ENCODE measurements at regions not wholly inside any gene's neighbourhood (a gene's known extent, or its start where the extent isn't known, plus 50 kb on each side); places are given as distances from the start of the nearest gene placed in this dataset.

DNA sequence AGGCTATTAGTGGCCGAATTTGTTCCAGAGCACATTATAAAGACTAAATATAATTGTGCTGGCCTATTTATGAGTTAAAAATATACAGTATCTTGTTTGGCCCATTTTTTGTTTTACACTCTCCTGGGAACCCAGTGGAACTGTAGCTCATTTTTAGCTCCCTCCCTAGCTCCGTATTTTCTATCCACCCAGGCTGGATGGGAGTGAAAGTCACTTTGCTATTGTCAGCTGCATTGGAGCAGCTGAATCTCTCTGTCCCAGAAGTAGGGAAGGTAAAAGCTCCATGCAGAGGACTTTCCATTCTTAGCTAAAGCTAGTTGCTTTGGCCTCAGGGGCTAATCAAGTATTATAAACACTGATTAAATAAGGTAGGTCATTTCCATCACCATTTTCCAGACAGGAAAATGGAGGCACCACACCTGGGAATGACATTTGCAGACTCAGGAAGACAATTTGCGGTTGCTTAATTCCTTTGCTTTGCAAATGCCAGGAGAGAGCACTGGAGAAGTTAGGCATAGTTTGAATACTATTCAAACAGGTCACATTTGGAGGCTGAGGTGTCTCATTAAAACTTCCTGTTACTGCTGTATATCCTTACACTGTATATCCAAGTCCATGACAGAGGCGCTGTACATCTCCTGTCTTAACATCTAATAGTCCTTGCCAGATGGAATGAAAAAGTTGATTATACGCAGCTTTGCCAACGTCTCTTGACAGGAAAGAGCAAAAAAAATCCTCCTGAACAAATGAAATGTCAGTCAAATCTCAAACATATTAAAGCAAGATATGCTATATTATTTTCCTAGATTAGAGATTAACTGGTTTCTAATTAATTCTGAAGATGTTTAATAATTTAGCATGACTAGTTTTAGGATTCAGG lies 338.1 kb upstream of the KIRREL3 start:
- in situ Hi-C loops (cut with MboI; ENCODE audit: low pct_unique_long_range_greater_than_20kb, low sequenced_read_pairs), result no loop called here
- DNase-seq, result no peak

DNA sequence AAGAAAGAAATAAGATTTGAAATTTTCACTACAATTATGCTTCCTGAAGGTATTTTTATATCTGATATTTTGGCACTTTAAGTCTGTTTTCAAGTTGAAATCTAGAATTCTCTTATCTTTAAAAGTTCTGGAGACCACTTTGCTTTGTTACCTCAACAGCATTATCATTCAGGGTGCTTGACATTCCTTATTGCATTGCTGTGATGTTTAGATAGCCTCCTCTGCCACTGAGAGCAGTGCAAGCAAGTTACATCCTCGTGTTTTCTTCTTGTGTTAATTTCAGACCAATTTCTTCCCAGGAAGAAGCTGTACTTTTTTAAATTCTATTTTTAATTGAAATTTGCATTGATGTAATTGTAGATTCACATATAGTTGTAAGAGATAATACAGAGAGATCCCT lies 333.9 kb upstream of the KIRREL3 start:
- in situ Hi-C loops (cut with MboI; ENCODE audit: low pct_unique_long_range_greater_than_20kb, low sequenced_read_pairs), result no loop called here
- no peak for DNase-seq

DNA sequence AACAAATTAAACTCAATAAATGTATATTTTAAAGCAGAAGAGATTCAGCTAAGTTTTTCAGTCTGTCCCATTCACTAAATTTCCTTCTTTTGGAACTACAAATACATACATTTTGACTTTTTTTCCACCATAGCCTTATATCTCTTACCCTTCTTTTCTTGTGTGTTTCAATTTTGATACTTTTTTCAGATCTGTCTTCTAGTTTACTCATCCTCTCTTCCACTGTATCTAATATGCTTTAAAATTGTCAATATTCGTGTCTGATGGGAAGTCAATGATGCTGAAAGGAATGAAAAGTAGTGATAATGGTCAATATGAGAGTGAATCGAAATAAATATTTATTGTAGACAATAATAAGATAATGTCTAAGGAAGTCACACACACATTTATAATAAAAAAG lies 332.3 kb upstream of the KIRREL3 start:
- DNase-seq, result no peak
- in situ Hi-C loops (cut with MboI; ENCODE audit: low pct_unique_long_range_greater_than_20kb, low sequenced_read_pairs), result no loop called here

DNA sequence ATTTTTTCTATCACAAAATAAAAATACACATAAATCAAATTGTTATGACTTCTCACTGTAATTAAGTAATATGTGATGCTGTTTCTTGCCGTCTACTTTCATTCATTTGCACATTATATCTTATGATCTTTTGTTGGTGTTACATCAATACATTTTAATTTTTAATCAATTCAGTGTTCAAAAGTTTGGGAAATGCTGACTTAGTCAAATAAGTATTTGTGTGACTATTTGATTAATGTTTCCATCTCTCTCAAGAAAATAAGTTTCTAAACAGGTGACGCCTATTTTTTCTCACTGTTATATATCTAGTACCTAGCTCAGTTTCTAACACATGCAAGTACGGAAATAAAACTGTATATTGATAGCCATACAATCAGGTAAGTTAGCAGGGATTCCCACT lies 329.5 kb upstream of the KIRREL3 start:
- in situ Hi-C loops (cut with MboI; ENCODE audit: low pct_unique_long_range_greater_than_20kb, low sequenced_read_pairs), result no loop called here
- DNase-seq, result no peak

DNA sequence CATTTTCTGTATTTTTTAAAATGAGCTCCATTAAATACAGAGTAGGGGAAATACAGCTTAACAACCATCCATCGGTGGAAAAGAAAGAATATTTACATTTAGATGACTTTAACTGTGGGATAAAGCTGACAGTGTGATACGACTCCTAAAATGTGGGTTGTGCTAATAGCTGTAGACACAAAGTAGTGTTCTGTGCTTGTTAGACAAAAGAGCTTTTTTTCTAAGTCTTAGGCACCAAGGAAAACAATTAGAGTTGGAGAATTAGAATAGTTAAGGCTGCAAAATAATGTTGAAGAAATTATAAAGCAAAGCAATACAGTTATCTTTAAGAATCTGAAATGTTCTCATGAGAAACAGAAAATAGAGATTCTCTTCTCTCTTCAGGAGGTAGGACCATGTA lies 307.7 kb upstream of the KIRREL3 start:
- in situ Hi-C loops (cut with MboI; ENCODE audit: low pct_unique_long_range_greater_than_20kb, low sequenced_read_pairs), result no loop called here
- DNase-seq, result no peak

DNA sequence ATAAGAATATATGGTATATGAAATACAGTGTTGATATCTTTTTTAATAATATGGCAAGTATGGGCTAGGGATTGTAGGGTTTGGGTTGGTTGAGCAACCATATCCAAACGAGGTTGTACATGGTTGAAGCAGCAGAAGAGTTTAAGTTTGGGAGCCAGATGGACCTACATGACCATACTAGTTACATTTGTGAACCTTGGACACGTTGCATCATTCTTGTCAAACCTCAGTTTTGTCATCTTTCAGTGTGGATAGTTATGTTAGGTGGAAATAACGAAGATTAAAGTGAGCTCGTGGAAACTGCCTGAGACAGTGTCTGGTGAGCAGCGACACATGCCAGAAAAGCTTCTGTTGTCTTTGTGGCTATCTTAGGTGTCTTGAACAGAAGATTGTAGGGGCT lies 307.1 kb upstream of the KIRREL3 start:
- DNase-seq, result no peak
- in situ Hi-C loops (cut with MboI; ENCODE audit: low pct_unique_long_range_greater_than_20kb, low sequenced_read_pairs), result no loop called here

DNA sequence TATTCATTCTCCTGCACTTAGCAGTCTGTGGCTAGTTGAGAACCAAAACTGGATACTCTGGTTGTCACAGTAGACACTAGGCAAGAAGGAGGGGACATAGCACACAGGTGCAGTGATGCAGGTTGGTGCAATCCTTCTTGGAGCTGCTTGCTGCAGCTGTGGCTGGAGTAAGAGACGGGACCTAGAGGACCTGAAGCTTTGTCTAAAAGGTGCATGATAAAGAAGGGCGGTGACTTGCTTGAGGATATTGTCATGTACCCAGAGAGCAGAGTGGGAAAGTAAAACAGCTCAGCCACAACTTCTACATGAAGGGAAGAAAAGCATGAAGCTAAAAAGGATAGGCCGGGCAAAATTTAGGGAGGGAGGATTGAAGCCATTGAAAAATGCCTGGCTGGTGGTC lies 304.1 kb upstream of the KIRREL3 start:
- in situ Hi-C loops (cut with MboI; ENCODE audit: low pct_unique_long_range_greater_than_20kb, low sequenced_read_pairs), result no loop called here
- no peak for DNase-seq

DNA sequence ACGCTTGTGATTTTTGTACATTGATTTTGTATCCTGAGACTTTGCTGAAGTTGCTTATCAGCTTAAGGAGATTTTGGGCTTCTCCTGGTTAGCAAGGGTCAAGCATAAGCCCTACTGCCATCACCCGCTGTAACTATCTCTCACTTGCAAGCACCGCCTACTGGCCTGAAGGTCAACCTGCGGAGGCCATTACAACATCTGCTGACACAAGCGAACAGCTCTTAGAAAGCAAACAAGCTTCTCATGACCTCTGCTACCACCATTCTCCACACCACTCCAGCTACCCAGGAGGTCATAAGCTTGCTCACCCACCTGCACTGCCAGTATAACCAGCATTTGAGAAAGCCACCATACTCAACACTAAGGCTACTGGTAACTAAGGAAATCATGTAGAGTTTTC lies 288.4 kb upstream of the KIRREL3 start:
- in situ Hi-C loops (cut with MboI; ENCODE audit: low pct_unique_long_range_greater_than_20kb, low sequenced_read_pairs), result no loop called here
- no peak for DNase-seq

DNA sequence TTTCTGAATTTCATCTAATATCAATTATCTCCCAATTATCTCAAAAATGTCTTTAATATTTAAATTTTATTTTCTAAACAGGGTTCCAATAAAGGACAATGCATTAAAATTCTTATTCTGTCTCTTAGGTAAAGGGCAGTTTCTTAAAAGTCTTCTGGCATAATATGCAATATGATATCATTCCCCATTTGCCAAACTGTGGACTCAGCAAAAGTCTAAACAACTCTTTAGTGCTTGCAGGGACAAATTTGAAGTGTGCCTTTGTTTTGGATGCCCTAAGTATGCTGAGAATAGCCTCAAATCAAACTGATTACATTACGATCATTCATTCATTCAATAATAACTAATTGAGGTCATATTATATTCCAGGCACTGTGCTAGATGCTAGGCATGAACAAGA lies 281.0 kb upstream of the KIRREL3 start:
- in situ Hi-C loops (cut with MboI; ENCODE audit: low pct_unique_long_range_greater_than_20kb, low sequenced_read_pairs), result no loop called here
- no peak for DNase-seq

DNA sequence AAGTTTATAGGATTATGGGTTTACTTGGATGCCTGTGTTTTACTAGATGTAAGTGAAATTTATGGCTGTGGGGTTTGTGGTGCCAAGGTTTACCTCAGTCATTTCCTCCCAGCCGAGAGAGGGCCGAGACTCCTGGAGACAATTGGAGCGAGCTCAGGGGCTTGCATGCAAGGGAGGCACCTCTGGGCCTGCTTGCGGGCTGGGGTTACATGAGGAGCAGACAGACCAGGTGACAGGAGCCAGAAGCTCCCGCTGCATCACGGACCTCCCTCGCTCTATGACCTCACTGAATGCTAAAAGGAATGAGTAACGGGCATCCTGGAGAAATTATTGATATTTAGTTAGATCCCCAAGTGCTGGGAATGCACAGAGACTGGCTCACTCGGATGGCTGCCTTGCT lies 275.2 kb upstream of the KIRREL3 start:
- DNase-seq, result no peak
- in situ Hi-C loops (cut with MboI; ENCODE audit: low pct_unique_long_range_greater_than_20kb, low sequenced_read_pairs), result no loop called here

DNA sequence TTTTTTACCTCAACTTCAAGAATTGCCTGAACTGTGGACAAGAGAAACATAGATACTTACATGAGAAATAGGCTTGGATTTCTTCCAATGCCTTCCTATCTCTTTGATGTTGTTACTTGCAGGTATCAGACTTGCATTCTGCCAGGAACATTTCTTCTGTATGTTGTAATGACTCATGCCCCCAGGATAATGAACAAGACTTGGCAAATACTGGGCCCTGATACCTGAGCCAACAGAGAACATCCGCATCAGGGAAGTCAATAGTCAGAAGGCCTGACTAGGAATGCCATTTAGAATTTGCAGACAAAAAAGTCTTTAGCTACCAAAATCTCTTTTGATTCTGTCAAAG lies 273.7 kb upstream of the KIRREL3 start:
- no peak for DNase-seq
- in situ Hi-C loops (cut with MboI; ENCODE audit: low pct_unique_long_range_greater_than_20kb, low sequenced_read_pairs), result no loop called here

DNA sequence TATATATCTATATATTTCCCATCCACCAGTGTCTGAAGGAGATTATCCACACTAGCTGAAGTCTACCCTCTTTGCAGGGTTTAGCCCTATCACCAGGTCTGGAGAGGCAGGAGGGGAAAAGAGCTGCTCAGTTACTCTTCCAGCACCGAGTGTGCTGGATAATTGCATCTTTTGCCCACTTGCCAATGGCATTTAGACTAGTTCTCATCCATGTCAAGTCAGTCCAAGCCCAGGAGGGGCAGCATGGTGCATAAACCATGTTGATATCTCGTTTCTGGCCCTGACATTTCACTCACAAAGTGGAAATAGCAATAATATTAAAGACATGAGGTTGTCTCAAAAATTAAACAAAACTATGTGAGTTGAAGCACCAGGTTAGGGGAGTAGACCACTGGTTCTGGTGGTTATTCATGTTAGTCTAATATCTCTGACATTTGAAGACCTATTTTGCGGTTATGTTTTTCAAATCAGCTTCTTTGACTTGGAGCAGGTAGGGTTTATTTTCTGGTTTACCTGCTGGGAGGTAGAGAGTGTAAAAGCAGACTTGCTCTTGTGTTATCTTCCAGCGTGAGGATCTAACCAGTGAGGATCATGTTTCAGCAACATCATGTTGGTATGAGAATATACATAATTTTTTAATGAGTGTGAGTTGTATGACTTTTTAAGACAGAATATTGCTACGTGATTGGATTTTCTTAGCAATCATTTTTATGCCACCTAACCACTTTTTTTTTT lies 273.2 kb upstream of the KIRREL3 start:
- DNase-seq, result no peak
- in situ Hi-C loops (cut with MboI; ENCODE audit: low pct_unique_long_range_greater_than_20kb, low sequenced_read_pairs), result no loop called here

DNA sequence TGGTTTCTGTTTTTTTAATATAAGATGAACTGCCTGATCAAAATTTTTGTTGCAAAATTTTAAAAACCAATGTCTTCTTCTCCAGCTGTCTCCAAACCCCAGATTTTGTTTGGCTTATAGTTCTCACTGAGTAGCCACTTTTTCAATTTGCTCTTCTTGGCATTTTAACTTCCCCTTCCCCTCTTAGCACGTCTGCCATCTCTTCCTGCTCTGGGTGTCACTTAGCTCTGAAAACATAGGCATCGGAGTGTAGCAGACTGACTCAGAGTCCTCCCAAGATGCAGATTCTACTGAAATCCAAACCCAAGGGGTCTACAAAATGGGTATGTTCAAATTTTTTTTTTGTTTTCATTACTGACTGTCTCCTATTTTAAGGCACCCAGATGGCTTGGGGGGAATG lies 270.3 kb upstream of the KIRREL3 start:
- in situ Hi-C loops (cut with MboI; ENCODE audit: low pct_unique_long_range_greater_than_20kb, low sequenced_read_pairs), result no loop called here

DNA sequence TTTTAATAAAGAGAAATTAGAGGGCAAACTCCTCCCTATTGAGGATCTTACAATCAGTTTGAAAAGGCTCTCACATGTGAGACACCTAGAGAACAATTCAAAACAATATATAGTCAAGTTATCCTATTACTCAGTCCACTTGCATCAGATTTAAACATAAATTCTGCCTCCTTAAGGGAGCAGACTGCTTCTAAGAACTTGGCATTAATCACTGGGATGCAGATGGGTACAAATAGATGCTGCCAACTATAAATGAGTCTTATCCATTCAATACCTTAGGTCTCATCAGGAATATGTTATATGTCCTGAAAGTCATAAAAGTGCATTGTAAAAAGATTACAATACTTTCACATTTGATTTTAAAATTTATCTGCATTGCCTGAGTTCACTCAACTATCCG lies 269.3 kb upstream of the KIRREL3 start:
- in situ Hi-C loops (cut with MboI; ENCODE audit: low pct_unique_long_range_greater_than_20kb, low sequenced_read_pairs), result no loop called here
- DNase-seq, result no peak

More for the DNA sequence above, 270.3 kb upstream of the KIRREL3 start:
- no peak for DNase-seq

DNA sequence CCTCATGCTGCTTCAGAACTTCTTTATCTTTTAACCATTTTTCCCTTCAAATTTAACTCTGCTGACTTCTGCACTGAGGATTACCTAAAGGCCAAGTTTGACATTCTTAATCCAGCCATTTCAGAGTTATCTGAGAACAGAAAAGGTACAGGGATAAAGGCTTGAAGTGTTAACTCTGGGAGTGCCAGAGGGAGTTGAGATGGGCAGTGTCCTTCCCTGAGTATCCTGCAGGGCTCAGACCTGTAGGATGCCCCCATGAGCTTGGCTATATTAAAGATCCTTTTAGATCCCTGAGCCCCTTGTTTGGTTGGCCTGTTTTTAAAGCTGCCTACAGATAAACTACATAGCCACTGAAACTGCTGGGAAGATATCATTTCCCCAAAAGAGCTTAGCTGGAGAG lies 268.4 kb upstream of the KIRREL3 start:
- in situ Hi-C loops (cut with MboI; ENCODE audit: low pct_unique_long_range_greater_than_20kb, low sequenced_read_pairs), result no loop called here
- no peak for DNase-seq

DNA sequence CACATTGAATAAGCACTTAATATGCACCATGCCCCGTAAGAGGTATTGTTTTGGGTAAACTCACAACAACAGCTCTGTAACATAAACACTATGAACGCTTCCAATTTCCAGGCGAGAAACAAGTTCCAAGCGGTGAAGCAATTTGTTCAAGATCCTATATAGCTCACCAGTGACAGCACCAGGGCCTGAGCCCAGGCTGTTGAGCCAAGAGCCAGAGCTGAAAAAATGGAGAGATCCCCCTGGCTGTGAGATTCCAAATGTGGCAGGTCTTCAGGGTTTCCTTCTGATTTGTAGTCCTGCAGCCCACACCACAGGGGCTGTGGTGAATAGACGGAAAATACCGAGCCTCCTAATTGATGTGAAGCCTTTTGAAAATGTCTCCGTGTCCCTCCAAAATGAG lies 268.0 kb upstream of the KIRREL3 start:
- in situ Hi-C loops (cut with MboI; ENCODE audit: low pct_unique_long_range_greater_than_20kb, low sequenced_read_pairs), result no loop called here

DNA sequence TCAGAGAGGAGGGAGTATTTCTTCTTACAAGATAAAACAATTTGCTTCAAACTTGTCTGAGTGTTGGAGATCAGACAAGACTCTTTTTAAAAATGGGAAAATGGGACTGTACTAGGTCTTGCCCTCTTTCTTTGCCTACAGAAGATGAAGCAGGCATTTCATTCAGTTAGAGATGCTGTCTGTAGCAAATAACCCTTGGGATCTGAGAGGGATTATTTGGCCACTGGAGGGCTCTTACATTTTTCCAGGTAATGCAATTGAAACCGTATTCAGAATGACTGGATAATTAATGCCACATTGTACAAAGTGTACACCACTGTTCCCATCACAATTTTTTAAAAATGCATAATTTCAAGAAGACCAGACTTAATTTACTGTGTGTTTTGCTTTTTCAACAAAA lies 258.5 kb upstream of the KIRREL3 start:
- DNase-seq, result no peak
- in situ Hi-C loops (cut with MboI; ENCODE audit: low pct_unique_long_range_greater_than_20kb, low sequenced_read_pairs), result no loop called here

More for the DNA sequence above, 268.0 kb upstream of the KIRREL3 start:
- no peak for DNase-seq

DNA sequence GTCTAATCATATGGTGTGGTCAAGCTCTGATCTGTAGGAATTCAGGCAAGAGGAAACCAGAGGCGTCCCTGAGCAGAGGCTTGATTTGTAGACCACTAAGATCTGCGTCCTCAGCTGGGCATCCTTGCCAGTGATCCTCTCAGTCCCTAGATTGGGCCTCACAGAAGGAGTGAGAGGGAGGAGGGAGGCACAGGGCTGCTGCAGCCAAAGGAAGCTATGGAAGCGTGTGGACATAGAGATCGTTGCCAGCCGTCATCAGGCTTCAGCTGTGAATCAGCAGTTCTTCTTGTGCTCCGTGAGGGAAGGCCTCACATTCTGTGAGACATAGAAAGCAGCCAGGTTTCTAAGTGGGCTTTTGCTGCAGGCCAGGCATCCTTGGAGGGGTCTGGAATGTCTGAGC lies 254.6 kb upstream of the KIRREL3 start:
- no peak for DNase-seq
- in situ Hi-C loops (cut with MboI; ENCODE audit: low pct_unique_long_range_greater_than_20kb, low sequenced_read_pairs), result no loop called here

DNA sequence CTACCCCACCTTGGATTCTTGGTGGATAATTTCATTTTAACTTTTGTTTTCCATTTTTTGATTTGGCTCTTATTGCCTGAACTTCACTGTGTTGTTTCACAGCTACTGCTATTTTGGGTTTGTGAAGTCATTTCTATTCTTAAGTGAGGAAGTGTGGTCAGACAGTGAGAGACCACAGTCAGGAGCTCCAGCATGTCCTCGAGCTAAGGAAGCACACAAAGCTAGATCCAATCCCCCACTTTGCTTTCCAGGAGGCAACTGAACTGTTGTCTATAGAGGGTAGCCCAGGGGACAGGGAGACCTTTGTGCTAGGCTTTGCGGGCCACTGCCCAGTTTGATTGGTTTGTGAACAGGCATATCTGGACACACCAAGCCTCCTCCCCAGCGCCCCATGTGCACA lies 251.8 kb upstream of the KIRREL3 start:
- in situ Hi-C loops (cut with MboI; ENCODE audit: low pct_unique_long_range_greater_than_20kb, low sequenced_read_pairs), result no loop called here

DNA sequence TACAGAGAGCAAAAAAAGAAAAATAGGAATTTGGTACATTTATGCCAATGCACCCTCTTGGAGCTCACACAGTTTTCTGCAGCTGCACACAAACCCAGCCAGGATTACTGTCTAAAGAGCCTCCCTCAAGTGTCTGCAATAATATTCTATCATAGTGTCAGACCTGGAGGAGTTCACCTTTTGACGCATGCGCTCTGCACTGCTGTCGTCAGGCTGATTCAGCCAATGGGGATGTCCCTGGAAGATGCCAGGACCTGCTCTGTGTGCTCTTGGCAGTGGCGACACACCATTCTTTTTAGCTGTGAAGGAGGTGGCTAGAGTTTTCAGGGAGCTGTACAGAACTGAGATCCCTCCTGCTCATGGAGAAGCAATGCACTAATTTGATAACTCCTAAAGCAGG lies 249.0 kb upstream of the KIRREL3 start:
- in situ Hi-C loops (cut with MboI; ENCODE audit: low pct_unique_long_range_greater_than_20kb, low sequenced_read_pairs), result no loop called here

More for the DNA sequence above, 251.8 kb upstream of the KIRREL3 start:
- DNase-seq, result no peak

DNA sequence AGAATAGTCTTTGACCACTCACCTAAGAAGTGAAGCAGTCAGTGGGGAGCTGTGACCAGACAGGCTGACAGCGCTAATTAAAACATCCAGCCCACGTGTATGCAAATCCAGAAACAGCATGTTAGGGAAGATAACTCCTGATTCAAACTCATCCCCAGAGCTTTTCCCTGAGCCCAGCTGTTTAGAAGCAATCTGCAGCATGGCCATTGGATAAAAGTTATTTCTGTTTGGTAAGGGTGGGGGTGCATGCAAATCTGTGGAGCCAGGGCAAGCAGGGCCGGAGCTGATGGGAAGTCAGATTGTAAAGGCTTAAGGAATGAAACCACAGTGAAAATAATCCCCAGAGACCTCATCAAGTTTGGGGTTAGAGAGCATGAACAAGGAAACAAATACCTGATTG lies 247.9 kb upstream of the KIRREL3 start:
- no peak for DNase-seq
- in situ Hi-C loops (cut with MboI; ENCODE audit: low pct_unique_long_range_greater_than_20kb, low sequenced_read_pairs), result no loop called here

More for the DNA sequence above, 249.0 kb upstream of the KIRREL3 start:
- no peak for DNase-seq

Data from KBM-7 (cell line).